Peyer's patch (tissue), 4 donors: ENCODE measurements at regions not wholly inside any gene's neighbourhood (a gene's known extent, or its start where the extent isn't known, plus 50 kb on each side); places are given as distances from the start of the nearest gene placed in this dataset.

ENCODE experiments used
- DNase-seq, 3 donors: peaks; one replicate each; pipeline ENCODE4 v3.0.0-alpha.2; 2017 to 2019
- H3K27ac ChIP-seq, 4 donors: fragments of 200-600 bp; sonication (generic); one replicate each; pipeline ENCODE4 v1.5.1; 2016 to 2019
- H3K27me3 ChIP-seq, 2 donors: fragments of 200-600 bp; sonication (generic); one replicate each; pipeline ENCODE4 v1.5.1; 2019
- H3K36me3 ChIP-seq, 3 donors: fragments of 200-600 bp; sonication (generic); one replicate each; pipeline ENCODE4 v1.5.1; 2016 to 2019
- H3K4me1 ChIP-seq, 4 donors: fragments of 200-600 bp; sonication (generic); one replicate each; pipeline ENCODE4 v1.5.1; 2016 to 2019
- H3K4me3 ChIP-seq, 4 donors: fragments of 200-600 bp; sonication (generic); 1 replicate in 3 of 4; 2 replicates in 1 of 4; pipeline ENCODE4 v1.5.1; 2016 to 2019; ENCODE audit warnings: mild to moderate bottlenecking in 1 of 4
- H3K9me3 ChIP-seq, 4 donors: fragments of 200-600 bp; sonication (generic); one replicate each; pipeline ENCODE4 v1.5.1; 2016 to 2019; ENCODE audit warnings: mild to moderate bottlenecking in 1 of 4
- POLR2A ChIP-seq, 2 donors: fragments of 450-650 bp; IDR thresholded peaks; one replicate each; pipeline ENCODE4 v1.5.1; 2017; ENCODE audit warnings: antibody characterized with exemption in 2 of 2, mild to moderate bottlenecking in 2 of 2, moderate library complexity in 2 of 2
- TF ChIP-seq, protein P1 (sequence below), 6 experiments: fragments of 450-650 bp in 4 of 6; fragments of 200-600 bp in 2 of 6; sonication (generic) in 1 of 6; IDR thresholded peaks; one replicate each; pipeline ENCODE4 v1.5.1; 2017 to 2019; ENCODE audit warnings: antibody characterized with exemption in 6 of 6, mild to moderate bottlenecking in 3 of 6, moderate library complexity in 1 of 6

GRCh38 chr12:111298582-111299436 is 70.1 kb downstream of the PHETA1 start:
- TF ChIP-seq, protein P1, sequence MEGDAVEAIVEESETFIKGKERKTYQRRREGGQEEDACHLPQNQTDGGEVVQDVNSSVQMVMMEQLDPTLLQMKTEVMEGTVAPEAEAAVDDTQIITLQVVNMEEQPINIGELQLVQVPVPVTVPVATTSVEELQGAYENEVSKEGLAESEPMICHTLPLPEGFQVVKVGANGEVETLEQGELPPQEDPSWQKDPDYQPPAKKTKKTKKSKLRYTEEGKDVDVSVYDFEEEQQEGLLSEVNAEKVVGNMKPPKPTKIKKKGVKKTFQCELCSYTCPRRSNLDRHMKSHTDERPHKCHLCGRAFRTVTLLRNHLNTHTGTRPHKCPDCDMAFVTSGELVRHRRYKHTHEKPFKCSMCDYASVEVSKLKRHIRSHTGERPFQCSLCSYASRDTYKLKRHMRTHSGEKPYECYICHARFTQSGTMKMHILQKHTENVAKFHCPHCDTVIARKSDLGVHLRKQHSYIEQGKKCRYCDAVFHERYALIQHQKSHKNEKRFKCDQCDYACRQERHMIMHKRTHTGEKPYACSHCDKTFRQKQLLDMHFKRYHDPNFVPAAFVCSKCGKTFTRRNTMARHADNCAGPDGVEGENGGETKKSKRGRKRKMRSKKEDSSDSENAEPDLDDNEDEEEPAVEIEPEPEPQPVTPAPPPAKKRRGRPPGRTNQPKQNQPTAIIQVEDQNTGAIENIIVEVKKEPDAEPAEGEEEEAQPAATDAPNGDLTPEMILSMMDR (IDR thresholded peaks at IDR 0.05): peak; percentile 19 to 60 (median 48)
- no peak for TF ChIP-seq POLR2A (IDR thresholded peaks at IDR 0.05)

GRCh38 chr12:111297703-111298426 is 71.0 kb downstream of the PHETA1 start:
- Histone ChIP-seq H3K27me3 (no peaks in the 10 kb centered on the region), H3K4me1 (no peaks in the 10 kb centered on the region), H3K36me3 (no peaks in the 10 kb centered on the region), H3K4me3 (no peak overlapping the region), H3K9me3 (no peaks in the 10 kb centered on the region), H3K27ac (no peak overlapping the region)
- DNase-seq: no peak
- TF ChIP-seq, protein P1 (IDR thresholded peaks at IDR 0.05): no peak
- TF ChIP-seq POLR2A (IDR thresholded peaks at IDR 0.05): no peak

More at GRCh38 chr12:111298582-111299436, 70.1 kb downstream of the PHETA1 start:
- Histone ChIP-seq H3K27ac (no peak overlapping the region), H3K4me3 (no peak overlapping the region), H3K27me3 (no peaks in the 10 kb centered on the region), H3K9me3 (peaks cover 0 to 3% (median 2%) of the 10 kb centered on the region in 4 donors), H3K4me1 (no peaks in the 10 kb centered on the region), H3K36me3 (no peaks in the 10 kb centered on the region)
- peak; percentile 24 to 58 (median 56) for DNase-seq

GRCh38 chr12:111296906-111297463 is 71.9 kb downstream of the PHETA1 start:
- no peak for DNase-seq
- TF ChIP-seq POLR2A (IDR thresholded peaks at IDR 0.05): no peak
- TF ChIP-seq, protein P1 (IDR thresholded peaks at IDR 0.05): no peak
- H3K4me1 ChIP-seq: no peaks in the 10 kb centered on the region
- H3K4me3 ChIP-seq: no peak overlapping the region
- no peak overlapping the region for H3K27ac ChIP-seq
- peaks cover 0 to 2% (median 0%) of the 10 kb centered on the region in 4 donors for H3K9me3 ChIP-seq
- no peaks in the 10 kb centered on the region for H3K36me3 ChIP-seq
- no peaks in the 10 kb centered on the region for H3K27me3 ChIP-seq

DNA sequence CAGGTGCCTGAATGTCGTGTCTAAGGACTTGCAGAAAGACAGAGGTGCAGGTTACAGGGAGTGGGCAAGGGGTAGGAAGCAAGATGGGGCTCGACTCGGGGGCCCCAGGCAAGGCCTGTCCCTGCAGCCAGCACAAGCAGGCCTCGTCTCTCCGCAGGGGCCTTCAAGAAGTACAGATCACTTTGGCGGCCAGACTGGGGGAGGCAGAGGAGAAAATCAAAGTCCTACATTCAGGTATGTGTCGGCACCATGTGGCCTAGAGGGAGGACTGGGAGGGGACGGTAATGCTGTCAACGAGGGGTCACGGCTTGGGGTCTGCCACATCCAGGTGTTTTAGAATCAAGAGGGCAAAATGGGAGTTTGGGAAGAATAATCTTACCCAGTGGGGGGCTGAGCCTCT is 73.7 kb downstream of the PHETA1 start:
- H3K4me1 ChIP-seq: no peaks in the 10 kb centered on the region
- no peaks in the 10 kb centered on the region for H3K27me3 ChIP-seq
- H3K36me3 ChIP-seq: no peaks in the 10 kb centered on the region
- no peak overlapping the region for H3K4me3 ChIP-seq
- H3K27ac ChIP-seq: no peak overlapping the region
- DNase-seq: no peak
- no peak for TF ChIP-seq POLR2A (IDR thresholded peaks at IDR 0.05)
- TF ChIP-seq, protein P1 (IDR thresholded peaks at IDR 0.05): no peak
- H3K9me3 ChIP-seq: peaks cover 0 to 5% (median 0%) of the 10 kb centered on the region in 4 donors

DNA sequence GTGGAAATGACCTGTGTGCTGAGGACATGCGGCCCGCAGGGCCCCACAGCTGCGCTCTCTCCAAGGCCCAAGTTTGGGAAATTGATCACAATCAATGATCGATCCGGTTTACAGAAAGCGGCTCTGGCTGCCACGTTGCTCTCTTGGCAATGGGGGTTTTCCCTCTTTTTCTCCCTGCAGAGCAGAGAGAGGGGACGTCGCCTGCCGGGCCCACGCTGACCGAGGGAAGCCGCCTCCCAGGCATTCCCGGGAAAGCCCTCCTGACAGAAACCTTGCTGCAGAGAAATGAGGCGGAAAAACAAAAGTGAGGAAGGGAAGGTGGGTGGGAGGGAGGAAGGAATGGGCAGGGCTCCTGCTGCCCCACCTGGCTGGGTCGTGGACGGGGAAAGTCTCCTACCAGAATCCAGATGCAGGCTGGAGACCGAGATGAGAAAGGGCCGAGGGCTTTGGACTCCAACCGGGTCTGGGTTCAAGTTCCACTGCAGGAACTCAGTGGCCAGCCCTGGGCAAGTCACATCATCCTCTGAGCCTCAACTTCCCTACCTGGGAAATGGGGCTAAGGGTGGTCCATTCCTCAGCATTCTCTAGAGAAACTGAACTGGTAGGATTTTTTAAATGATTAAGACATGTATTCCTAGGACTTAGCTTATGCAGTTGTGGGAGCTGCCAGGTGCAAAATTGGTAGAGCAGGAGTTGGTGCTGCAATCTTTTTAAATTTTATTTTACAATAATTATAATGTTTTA is 75.5 kb downstream of the PHETA1 start:
- Histone ChIP-seq H3K4me3 (no peak overlapping the region), H3K27me3 (no peaks in the 10 kb centered on the region), H3K4me1 (no peaks in the 10 kb centered on the region), H3K27ac (no peak overlapping the region), H3K9me3 (peaks cover 0 to 5% (median 0%) of the 10 kb centered on the region in 4 donors), H3K36me3 (no peaks in the 10 kb centered on the region)
- no peak for TF ChIP-seq POLR2A (IDR thresholded peaks at IDR 0.05)
- TF ChIP-seq, protein P1 (IDR thresholded peaks at IDR 0.05): no peak
- no peak for DNase-seq
